CD4-positive, alpha-beta T cell treated with Interleukin-15 for 1 hour (primary cell): ENCODE measurements at regions not wholly inside any gene's neighbourhood (a gene's known extent, or its start where the extent isn't known, plus 50 kb on each side); places are given as distances from the start of the nearest gene placed in this dataset.
"Not testable (repeated sequence)": the region's sequence is repeated elsewhere in the genome, so short reads cannot be mapped to it uniquely, and the experiment has no call there.

ENCODE experiments used
- DNase-seq: peaks from one replicate; pipeline ENCODE4 v3.0.0-alpha.2; 2020

GRCh38 chr11:86144846-86145245 is 76.0 kb upstream of the PICALM start:
- DNase-seq, result no peak

DNA sequence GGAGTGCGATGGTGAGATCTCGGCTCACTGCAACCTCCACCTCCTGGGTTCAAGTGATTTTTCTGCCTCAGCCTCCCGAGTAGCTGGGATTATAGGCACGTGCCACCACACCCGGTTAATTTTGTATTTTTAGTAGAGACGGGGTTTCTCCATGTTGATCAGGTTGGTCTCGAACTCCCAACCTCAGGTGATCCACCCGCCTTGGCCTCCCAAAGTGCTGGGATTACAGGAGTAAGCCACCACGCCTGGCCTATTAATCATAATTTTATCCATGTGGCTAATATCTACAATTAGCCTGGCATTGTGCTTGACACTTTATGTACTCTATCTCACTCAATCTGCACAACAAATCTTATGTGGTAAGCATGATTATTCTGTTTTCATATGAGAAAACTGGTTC is 75.2 kb upstream of the PICALM start:
- DNase-seq, result not testable (repeated sequence)

GRCh38 chr11:86143087-86144030 is 74.5 kb upstream of the PICALM start:
- peak; percentile 31 for DNase-seq

DNA sequence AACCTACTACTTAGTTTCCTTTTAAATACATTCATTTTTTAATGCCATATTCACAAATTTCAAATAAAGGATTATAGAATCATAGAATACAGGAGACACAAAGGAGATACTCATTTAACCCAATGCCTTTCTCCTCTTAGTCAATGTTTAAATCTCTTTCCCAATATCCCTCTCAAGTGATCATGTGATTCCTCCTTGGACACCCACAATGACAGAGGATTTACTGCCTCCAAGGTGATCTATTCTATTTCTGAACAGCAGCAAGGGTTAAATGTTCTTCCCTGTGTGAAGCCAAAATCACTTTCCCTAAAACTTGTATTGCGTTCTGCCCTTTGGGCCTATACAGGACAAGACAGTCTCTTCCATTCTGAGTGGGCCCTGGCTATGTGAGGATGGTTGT is 73.3 kb upstream of the PICALM start:
- no peak for DNase-seq

DNA sequence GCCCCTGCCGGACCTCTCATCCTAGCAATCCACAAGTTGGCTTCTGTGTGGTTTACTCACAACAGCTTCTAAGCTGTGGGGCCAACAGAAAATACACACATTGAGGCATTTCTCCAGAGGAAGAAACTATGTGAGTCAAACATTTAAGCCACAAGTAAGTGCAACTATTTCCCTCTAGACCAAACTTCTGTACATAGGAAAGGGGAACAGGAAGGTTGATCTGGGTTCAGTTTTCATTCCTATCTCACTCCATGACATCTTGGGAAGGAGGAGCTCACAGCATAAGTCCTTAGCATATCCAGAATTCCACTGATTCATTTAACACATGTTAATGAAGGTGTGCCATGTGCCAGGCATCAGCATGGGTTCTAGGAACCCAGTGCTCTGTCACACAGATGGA is 72.8 kb upstream of the PICALM start:
- no peak for DNase-seq

DNA sequence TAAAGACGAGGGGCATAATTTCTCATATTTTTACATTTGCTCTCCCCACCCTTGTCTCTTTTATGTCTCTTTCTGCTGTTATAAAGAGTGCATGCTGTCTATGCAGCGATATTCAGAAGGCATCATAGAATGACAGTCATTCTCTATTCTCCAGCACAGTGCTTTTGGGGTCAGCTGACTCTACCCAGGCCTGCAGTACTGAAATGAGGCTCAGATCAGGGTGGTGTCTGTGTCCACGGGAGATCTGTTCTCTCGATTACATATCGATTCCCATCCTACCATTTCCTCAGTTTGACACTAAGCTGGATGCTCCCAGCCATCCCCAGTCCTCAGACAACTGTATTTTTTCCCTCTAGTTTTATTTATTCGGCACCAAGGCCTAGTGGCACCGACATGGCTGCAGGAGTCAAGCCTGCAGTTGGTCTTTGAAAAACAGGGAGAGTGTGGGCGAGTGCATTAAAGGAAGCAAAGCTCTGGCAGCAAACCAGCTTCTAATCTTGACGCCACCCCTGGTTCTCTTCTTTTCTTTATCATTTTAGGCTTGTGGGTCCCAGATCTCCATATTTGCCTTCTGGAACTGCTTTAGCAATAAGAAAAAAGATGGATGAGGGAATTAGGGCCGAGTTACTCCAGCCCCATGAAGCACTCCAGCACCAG is 71.6 kb upstream of the PICALM start:
- DNase-seq, result no peak

- DNase-seq, result peak; percentile 53
Measured at GRCh38 chr11:86138958-86139357, 70.1 kb upstream of the PICALM start.

- DNase-seq, result no peak
Measured at GRCh38 chr11:86136538-86136937, 67.7 kb upstream of the PICALM start.

DNA sequence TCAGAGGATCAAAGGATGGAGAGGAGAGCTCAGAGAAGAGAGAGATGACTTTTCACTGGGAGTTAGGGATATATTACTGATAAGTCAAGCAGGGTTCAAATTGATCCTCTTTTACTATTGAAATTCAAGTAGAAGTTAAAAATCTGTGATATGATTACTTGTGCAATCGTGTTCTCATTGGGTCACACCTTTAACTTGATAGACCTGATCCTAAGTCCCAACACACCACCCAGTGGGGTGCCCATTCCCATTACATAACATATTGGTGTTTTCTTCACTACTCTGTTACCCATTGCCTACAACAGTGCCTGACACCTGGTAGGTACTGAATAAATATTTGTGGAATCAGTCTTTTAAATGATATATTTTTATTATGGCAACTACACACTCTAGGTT is 66.4 kb upstream of the PICALM start:
- DNase-seq, result no peak

DNA sequence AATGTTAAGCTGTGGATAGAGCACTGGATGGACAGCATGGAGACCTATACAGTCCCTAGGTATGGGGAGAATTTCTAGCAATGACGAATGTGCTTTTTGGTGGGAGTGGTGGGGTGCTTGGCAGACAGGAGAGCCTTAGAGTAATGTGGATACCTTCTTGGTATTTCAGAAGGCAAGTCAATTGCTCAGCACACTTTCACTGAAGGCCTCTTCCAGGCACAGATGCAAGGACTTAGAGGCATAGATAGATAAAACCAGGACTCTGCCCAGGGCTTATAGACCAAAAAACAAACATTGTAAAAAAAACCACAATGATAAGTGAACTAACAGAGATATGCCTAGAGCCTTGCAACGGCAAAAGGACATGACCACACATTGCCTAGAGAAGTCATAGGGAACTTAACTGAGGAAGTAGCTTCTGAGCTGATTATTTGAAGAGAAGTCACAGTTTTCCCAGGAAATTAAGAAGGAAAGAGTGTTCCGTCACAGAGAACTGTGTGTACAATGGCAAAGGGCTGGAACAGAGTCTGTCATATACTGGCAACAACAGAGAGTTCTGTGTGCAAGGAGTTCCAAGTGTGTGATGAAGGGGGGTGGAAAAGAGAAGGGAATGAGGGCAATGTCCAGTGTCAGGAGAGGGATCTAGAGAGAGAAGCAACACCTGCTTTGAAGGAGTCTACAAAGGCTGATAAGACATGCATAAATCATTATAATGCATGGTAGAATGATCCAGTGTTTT is 65.9 kb upstream of the PICALM start:
- DNase-seq, result no peak

DNA sequence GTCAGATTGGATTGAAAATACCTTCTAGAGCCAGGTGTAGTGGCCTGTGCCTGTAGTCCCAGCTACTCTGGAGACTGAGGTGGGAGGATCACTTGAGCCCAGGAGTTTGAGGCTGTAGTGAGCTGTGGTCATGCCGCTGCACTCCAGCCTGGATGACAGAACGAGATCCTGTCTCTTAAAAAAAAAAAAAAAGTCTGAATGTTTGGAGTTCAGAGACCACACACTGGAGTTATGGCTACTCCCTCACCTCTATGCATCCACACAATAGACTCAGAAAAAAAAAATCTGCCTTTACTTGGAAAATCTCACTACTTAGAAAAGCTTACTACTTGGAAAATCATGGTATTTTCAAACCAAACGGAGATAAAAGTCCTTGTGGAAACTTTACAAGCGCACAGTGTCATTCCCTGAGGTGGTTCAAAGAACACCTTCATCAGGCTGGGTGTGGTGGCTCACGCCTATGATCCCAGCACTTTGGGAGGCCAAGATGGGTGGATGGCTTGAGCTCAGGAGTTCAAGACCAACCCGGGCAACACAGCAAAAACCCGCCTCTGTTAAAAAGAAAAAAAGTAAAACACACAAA is 63.9 kb upstream of the PICALM start:
- no peak for DNase-seq

GRCh38 chr11:86129740-86130540 is 61.1 kb upstream of the PICALM start:
- DNase-seq, result no peak

GRCh38 chr11:86128914-86129313 is 60.0 kb upstream of the PICALM start:
- no peak for DNase-seq

DNA sequence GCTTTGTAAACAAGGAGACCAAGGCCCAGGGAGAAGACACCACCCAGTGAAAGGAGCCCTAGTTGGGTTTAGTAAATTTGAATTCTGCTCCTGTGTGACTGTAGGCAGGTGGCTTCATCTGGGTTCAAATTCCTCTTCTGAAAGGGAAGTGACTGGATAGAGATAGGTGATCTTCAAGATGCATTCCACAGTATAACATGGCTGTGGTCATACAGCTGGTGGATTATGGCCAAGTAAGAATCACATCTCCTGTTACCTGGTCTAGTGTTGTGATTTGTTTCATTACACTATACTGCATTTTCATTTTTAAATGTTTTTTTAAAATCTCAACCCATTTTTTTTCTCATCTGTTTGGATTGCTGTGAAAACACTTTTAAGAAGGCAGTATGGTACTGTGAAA is 58.0 kb upstream of the PICALM start:
- no peak for DNase-seq

GRCh38 chr11:86124251-86125233 is 55.7 kb upstream of the PICALM start:
- DNase-seq, result no peak

DNA sequence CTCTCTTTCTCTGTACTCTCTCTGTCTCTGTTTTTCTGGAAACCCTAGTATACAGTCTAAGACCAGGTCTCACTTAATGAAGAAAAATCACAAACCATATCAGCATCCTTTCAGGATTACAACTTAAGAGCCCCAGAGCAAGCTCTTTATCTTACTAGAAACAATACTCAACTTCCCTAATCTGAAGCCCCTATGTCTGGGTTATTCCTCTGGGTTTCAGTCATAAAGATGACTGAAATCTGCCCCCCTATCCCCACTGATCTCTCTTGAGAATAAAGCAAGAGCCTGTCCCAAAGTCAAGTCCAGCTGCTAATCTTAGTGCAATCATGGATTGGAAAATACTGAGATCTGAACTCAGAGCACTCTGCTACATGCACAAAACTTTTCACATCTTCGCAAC is 53.9 kb upstream of the PICALM start:
- DNase-seq, result no peak

DNA sequence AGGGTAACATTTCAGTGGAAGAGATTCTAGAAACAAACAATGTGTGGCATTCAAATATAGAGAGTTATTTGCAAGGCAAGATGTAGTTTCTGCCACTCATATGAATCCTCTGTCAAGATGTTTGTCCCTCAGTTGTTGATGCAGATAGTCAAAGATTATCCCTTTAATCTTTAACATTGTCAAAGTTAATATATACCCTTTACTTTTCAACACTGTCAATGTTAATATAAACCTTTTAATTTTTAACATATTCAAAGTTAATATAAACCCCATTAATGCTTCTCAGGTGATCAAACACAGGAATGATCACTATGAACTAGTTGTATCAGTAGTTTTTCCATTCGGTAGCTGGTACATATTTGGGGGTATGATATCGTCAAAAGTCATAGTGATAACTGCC is 51.9 kb upstream of the PICALM start:
- DNase-seq, result no peak

DNA sequence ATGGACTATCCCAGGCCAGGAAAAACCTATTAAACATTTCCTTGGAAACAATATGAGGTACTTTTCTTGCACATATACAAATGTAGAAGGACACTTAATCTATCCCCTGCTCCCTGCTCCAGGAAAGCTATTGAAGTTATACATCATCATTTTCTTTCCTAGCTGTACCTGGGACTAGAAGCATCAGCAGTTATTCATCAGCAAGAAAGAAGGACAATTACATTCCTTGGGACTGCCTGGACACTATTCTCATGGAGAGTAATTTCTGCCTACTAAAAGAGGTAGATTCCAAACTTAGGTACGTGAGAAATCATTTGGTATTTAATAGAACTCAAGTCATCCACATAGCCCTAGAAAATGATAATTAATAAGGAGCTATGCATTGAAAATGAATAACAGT is 51.0 kb upstream of the PICALM start:
- DNase-seq, result no peak

GRCh38 chr11:86119077-86119476 is 50.2 kb upstream of the PICALM start:
- DNase-seq, result no peak
